HG03521 (cell line): ENCODE measurements at regions not wholly inside any gene's neighbourhood (a gene's known extent, or its start where the extent isn't known, plus 50 kb on each side); places are given as distances from the start of the nearest gene placed in this dataset.
A peak's percentile ranks its signal among the peaks of the same experiment; 100 is the strongest.

Experiments used
- ATAC-seq: cut with Tn5 transposase; IDR thresholded peaks from one replicate; pipeline ENCODE4 v1.9.1; 2021; ENCODE audit warnings: mild to moderate bottlenecking, moderate library complexity; ENCODE audit not compliant: unreplicated experiment

GRCh38 chr18:62629031-62629430 lies 86.3 kb upstream of the PHLPP1 start:
- ATAC-seq: no peak

DNA sequence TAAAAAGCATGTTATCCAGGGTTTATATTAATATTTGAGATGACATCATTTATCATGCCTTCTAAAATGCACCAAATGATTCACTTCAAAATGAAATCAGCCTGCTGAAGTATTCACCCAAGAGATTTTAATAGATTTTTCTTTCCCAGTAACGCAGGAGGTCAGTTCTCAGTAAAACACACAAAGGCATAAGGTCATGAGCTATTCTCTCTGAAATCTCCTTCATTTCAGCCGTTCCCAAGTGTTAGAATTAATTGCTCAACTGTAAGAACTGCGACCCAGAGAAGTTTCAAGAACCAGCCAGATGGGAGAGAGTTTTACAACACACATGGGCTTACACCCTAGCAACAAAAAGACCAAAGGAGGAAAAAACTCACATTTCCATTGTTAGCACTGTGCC lies 84.2 kb upstream of the PHLPP1 start:
- no peak for ATAC-seq

- ATAC-seq: no peak
Measured at GRCh38 chr18:62632788-62633455, 82.4 kb upstream of the PHLPP1 start.

- no peak for ATAC-seq
Measured at GRCh38 chr18:62634458-62634857, 80.9 kb upstream of the PHLPP1 start.

DNA sequence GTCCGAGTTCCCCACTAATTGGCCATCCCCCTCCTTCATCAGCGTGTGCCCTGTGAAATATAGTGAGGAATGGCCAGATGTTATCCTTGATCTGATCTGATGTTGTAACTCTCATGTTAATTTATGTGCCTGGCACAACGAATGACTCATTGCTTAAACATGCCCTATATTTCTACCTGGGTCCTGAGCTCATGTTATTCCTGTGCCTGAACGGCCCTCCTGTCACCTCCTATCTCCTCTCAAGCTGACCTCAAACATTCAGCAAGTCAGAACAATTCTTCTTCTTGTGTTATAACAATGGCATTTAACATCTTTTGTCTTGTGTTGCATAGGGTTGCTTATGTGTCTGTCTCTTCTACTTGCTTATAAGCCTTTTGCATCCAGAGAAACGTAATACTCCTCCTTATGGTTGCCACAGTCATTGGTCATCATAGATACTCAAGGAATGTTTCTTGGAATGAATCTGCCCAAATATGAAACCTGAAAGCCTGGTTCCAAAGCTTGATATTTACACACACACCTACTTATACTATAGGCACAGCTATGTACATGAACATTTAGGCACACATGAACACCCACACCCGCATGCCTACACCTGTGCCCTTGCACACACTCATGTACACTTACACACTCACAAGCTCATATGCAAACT lies 80.2 kb upstream of the PHLPP1 start:
- ATAC-seq: no peak

DNA sequence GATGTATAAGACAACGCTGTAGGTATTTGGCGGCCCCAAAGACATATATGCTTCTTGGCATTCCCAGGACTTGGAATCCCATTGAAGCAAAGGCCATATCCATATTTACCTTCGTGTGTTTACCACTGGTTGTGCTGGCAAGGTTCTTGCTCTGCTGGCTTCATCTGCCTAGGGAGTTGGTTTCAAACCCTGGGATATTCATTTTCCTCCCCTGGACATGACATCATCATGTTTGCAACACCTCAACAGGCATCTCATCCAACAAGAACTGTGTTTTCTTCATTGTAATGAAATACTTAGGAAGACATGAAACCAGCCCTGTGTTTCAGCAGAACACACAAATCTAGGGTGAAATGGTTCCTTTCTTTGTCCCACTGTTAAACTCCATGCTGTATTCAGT lies 77.9 kb upstream of the PHLPP1 start:
- ATAC-seq: no peak

- ATAC-seq: no peak
Measured at GRCh38 chr18:62637807-62638687, 77.3 kb upstream of the PHLPP1 start.

DNA sequence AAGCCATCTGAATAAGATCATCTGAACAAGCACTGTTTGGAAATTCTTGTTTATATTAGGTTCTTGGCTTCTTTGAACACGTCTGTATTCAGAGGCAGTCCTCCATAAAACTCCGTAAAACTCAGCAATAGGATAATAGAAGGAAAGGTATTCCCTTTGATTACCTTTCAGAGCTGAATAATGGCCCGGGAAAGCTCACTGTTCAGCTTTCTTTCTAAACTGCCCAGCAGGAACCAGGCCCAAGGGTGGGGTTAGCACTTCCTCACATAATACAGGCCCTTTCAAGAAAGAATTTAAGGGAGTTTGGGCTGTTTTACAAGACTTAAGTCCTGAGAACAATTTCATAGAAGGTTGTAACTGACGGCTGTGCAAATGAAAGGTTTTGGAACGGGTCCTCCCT lies 72.2 kb upstream of the PHLPP1 start:
- ATAC-seq: no peak

GRCh38 chr18:62644773-62645172 lies 70.6 kb upstream of the PHLPP1 start:
- no peak for ATAC-seq

DNA sequence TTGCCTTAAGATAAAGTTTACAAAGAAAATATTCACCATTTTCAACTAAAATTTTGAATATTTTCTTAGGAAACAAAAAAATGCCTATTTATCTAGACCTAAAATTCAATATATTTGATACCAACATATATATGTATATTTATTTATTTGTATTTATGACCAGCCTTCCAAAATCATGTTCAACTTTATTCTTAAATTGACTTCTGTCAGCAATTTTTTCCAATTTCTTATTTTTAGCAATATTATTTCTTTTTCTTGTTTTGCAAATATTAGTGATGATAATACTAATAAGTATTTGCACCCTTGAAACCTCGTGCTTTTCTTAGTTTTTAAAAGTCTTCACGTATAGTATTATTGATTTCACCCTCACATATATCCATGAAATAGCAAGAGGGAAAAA lies 68.2 kb upstream of the PHLPP1 start:
- no peak for ATAC-seq

DNA sequence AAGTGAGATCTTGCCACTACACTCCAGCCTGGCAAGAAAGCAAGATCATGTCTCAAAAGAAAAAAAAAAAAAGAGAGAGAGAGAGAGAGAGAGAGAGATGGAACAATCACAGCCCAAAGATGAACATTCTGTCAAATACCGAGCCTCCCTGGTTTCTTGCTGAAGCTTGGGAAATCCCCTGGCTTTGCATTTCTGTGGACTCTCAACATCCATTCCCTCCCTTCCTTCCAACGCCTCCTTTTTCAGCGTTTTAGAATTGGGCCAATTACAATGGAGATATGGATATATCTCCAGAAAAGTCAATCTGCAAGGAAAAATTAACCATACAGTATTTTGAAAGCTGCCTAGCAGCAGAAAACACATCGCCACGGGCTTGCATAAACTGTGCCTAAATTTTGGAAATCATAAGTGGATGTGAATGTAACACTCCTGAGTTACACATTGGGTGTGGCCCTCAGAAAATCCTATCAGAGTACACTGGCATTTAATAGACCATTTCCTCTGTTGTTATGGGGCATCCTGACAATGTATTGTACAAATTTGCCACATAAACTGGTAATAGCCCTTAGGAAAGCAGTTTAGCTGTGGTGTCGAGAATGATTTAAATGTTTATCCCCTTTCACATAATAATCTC lies 67.2 kb upstream of the PHLPP1 start:
- ATAC-seq: no peak

GRCh38 chr18:62651276-62652056 lies 63.9 kb upstream of the PHLPP1 start:
- no peak for ATAC-seq

- ATAC-seq: peak; percentile 52
Measured at GRCh38 chr18:62652057-62652629, 63.2 kb upstream of the PHLPP1 start.

DNA sequence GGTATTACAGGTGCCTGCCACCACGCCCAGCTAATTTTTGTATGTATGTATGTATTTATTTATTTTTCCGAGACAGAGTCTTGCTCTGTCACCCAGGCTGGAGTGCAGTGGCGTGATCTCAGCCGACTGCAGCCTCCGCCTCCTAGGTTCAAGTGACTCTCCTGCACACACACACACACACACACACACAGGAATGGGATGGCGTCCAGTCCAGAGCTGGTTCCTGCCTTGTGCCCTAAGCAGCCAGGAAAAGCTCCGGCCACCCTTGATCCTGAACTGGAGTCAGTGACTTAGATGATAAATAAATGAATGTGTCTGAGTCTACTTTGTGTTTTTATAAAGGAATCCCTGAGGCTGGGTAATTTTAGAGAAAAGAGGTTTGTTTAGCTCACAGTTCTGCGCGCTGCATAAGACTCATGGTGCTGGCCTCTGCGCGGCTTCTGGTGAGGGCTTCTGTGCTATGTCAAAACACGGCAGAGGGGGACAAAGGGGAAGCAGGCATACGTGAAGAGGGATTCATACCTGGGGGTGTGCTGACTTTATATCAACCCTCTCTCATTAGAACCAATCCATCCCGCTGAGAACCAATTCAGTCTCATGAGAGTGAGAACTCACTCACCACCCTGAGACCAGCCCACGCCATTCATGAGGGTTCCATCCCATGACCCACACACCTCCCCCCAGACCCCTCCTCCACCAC lies 59.7 kb upstream of the PHLPP1 start:
- ATAC-seq: no peak

DNA sequence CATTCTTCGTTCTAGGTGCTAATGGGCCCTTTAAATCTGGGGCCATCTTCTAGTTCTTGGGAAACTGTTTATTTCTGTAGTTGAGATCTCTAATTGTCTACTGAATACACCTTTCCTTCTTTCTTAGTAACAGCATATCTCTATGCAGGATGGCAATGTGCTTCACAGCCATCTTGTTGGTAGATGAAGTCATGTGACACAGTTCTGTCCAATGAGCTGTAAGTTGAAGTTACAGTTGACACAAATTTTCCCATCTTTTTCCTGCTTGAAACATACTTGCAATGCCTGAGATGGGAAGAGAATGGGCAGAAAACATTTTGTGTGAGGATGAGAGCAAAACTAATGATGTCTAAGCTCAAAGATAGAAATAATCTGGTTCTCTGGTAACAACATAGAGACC lies 57.3 kb upstream of the PHLPP1 start:
- no peak for ATAC-seq

- no peak for ATAC-seq
Measured at GRCh38 chr18:62659698-62660097, 55.6 kb upstream of the PHLPP1 start.

DNA sequence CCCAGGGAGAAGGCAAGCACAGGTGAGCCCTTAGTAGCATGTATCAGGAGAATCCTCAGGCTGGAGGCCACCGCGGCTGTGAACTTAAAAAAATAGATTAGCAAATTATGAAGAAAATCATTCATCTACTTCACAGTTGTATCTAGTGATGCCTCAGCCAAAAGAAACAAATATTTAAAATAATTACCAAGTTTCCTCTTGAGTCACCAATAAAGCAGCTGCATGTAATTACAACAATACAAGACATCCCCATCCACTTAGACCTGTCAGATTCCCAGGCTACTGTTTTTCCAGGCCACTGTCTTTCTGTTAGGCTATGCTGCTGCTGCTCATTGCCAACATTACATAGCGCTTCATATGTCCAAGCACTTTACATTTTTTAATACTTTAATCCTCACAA lies 54.6 kb upstream of the PHLPP1 start:
- no peak for ATAC-seq

DNA sequence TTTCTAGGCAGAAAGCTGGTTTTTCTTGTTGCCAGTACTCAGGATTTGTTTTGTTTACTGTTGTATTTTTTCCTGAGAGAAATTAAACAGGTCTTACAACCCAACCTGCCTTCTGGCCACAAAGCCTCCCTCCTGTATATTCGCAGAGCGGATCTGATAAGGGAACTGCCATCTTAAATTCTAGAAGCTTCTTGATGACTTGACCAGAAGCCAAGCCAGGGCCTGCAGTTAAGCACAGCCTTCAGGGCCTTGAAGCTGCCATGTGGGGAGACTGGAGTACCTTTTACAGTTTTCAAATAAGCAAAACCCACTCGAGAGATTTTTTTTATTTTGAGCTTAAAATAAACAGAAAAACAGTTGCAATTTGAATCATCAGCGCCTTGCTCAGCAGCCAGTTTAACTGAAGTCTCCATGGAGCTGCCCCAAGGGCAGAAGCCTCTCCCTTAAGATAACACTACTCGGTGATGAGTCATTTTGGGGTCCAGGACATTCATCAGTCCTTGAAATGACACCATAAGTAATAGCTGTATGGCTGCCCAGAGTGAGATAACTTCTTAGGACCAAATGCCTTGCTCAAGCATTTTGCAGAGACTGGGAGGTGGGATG lies 51.5 kb upstream of the PHLPP1 start:
- ATAC-seq: peak; percentile 81

- ATAC-seq: no peak
Measured at GRCh38 chr18:62664414-62664813, 50.9 kb upstream of the PHLPP1 start.
